ENCODE measurements at regions not wholly inside any gene's neighbourhood (a gene's known extent, or its start where the extent isn't known, plus 50 kb on each side); places are given as distances from the start of the nearest gene placed in this dataset.

GRCh38 chr5:168019143-168019542, 272.3 kb upstream of the WWC1 start:
- 85 to 89% methylated on average over 3 of the region's 3 CpGs for WGBS, 2 donors
- no peak overlapping the region for H3K4me3 ChIP-seq (replicated peaks in 1 of 3)
- H3K36me3 ChIP-seq: no peaks in the 10 kb centered on the region
- no peak overlapping the region for H3K27ac ChIP-seq
- intact Hi-C loops (cut with DNase I): no loop called here
- TF ChIP-seq, protein P1, sequence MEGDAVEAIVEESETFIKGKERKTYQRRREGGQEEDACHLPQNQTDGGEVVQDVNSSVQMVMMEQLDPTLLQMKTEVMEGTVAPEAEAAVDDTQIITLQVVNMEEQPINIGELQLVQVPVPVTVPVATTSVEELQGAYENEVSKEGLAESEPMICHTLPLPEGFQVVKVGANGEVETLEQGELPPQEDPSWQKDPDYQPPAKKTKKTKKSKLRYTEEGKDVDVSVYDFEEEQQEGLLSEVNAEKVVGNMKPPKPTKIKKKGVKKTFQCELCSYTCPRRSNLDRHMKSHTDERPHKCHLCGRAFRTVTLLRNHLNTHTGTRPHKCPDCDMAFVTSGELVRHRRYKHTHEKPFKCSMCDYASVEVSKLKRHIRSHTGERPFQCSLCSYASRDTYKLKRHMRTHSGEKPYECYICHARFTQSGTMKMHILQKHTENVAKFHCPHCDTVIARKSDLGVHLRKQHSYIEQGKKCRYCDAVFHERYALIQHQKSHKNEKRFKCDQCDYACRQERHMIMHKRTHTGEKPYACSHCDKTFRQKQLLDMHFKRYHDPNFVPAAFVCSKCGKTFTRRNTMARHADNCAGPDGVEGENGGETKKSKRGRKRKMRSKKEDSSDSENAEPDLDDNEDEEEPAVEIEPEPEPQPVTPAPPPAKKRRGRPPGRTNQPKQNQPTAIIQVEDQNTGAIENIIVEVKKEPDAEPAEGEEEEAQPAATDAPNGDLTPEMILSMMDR (IDR thresholded peaks at IDR 0.05): no peak
- no peak for TF ChIP-seq POLR2A (IDR thresholded peaks at IDR 0.05)
- DNase-seq: no peak
- no peaks in the 10 kb centered on the region for H3K27me3 ChIP-seq
- H3K9me3 ChIP-seq: no peaks in the 10 kb centered on the region
- H3K4me1 ChIP-seq: no peaks in the 10 kb centered on the region

- TF ChIP-seq POLR2A (IDR thresholded peaks at IDR 0.05): no peak
- TF ChIP-seq, protein P1 (IDR thresholded peaks at IDR 0.05): peak in 2 of 6 experiments; percentile 13 to 35
- Histone ChIP-seq H3K4me1 (no peaks in the 10 kb centered on the region), H3K36me3 (no peaks in the 10 kb centered on the region), H3K27ac (no peak overlapping the region), H3K27me3 (no peaks in the 10 kb centered on the region), H3K4me3 (replicated peaks in 1 of 3) (no peak overlapping the region), H3K9me3 (no peaks in the 10 kb centered on the region)
- intact Hi-C loops (cut with DNase I): no loop called here
- 63 to 70% methylated on average over 11 of the region's 11 CpGs for WGBS, 2 donors
- no peak for DNase-seq
Observed at GRCh38 chr5:168020542-168021294, 270.7 kb upstream of the WWC1 start.

- intact Hi-C loops (cut with DNase I): no loop called here
- Histone ChIP-seq H3K27me3 (no peaks in the 10 kb centered on the region), H3K4me3 (replicated peaks in 1 of 3) (no peak overlapping the region), H3K4me1 (no peaks in the 10 kb centered on the region), H3K9me3 (no peaks in the 10 kb centered on the region), H3K36me3 (no peaks in the 10 kb centered on the region), H3K27ac (no peak overlapping the region)
- TF ChIP-seq POLR2A (IDR thresholded peaks at IDR 0.05): no peak
- TF ChIP-seq, protein P1 (IDR thresholded peaks at IDR 0.05): no peak
- no peak for DNase-seq
- 82% methylated on average over 16 of the region's 16 CpGs for WGBS, 2 donors
Observed at GRCh38 chr5:168022446-168023169, 268.8 kb upstream of the WWC1 start.

DNA sequence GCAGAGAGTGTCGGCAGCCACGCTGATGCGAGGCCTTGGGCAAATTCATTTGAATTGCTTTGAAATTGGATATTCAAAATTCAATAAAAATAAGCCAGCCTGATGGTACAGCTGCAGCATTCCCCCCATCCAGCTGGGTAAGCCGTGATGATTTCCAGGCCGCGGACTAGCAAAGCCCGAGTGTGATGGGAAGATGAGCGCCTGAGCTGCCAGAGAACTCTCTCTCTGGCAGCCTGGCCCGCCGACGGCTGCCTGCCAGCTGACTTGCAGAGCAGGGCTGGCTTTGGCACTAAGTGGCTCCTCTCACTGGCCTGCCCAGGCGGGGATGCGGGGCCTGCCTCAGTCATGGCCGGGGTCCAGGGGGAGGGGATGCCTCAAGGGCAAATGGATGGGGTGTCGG, 268.3 kb upstream of the WWC1 start:
- H3K4me3 ChIP-seq (replicated peaks in 1 of 3): no peak overlapping the region
- intact Hi-C loops (cut with DNase I): no loop called here
- H3K4me1 ChIP-seq: no peaks in the 10 kb centered on the region
- H3K36me3 ChIP-seq: no peaks in the 10 kb centered on the region
- WGBS, 2 donors: 67 to 80% methylated on average over 15 of the region's 15 CpGs
- H3K9me3 ChIP-seq: no peaks in the 10 kb centered on the region
- H3K27me3 ChIP-seq: no peaks in the 10 kb centered on the region
- TF ChIP-seq POLR2A (IDR thresholded peaks at IDR 0.05): no peak
- TF ChIP-seq, protein P1 (IDR thresholded peaks at IDR 0.05): no peak
- no peak overlapping the region for H3K27ac ChIP-seq
- DNase-seq: peak in 1 of 2 donors; percentile 4

DNA sequence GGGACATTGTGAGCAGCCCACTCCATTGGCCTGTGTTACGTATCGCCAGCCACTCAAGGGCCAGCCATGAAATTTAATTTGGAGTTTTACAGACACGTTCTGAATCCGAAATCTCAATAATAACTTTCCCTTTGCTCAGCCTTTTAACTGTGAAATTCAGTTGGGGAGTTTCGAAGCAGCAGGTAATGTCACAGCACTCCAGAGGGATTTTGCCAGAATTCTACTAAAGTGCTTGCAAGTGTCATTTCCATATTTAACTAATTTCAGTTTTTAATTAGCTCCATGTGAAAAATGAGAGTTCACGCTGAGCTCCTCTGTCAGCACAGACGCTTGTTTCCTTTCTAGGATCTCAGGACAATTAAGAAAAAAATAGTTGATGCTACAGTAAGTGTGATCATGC, 267.1 kb upstream of the WWC1 start:
- H3K27me3 ChIP-seq: no peaks in the 10 kb centered on the region
- no peak overlapping the region for H3K4me3 ChIP-seq (replicated peaks in 1 of 3)
- H3K9me3 ChIP-seq: no peaks in the 10 kb centered on the region
- H3K36me3 ChIP-seq: no peaks in the 10 kb centered on the region
- H3K4me1 ChIP-seq: no peaks in the 10 kb centered on the region
- WGBS, 2 donors: 93 to 96% methylated on average over 7 of the region's 7 CpGs
- intact Hi-C loops (cut with DNase I): no loop called here
- TF ChIP-seq POLR2A (IDR thresholded peaks at IDR 0.05): no peak
- TF ChIP-seq, protein P1 (IDR thresholded peaks at IDR 0.05): no peak
- H3K27ac ChIP-seq: no peak overlapping the region
- DNase-seq: no peak

All from thyroid gland (tissue), 4 donors.